SK-MEL-5 (cell line): ENCODE measurements at regions not wholly inside any gene's neighbourhood (a gene's known extent, or its start where the extent isn't known, plus 50 kb on each side); places are given as distances from the start of the nearest gene placed in this dataset.

Experiments
- DNase-seq: peaks from one replicate; pipeline ENCODE4 v3.0.0-alpha.2; 2016; ENCODE audit warnings: low read depth, low spot score
- in situ Hi-C: cut with HindIII; loops from 2 replicates; pipeline ENCODE4 v1.10.0; 2016; ENCODE audit warnings: low sequenced_read_pairs, high pct_unique_total_duplicates, low pct_unique_long_range_greater_than_20kb

- in situ Hi-C loops, result no loop called here
- DNase-seq, result no peak
Measured at GRCh38 chr5:3428334-3428733, 167.3 kb upstream of the IRX1 start.

DNA sequence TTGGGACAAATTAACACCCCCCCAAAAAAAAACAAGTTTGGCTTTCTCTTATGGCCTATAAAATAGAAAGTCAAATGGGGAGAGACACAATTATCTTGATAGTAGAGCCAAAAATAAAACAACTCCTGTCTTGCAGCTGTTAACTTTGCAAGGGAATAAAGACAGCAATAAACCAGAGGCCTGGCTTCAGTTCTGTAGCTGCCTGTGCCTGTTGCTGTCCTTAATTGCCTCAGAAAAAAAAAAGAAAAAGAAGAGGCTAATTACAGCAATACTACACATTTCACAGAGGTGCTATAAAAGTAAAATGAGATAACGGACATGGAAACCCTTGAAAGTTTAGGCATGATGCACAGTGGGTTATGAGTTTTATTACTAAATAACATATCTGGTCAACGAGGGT lies 170.7 kb upstream of the IRX1 start:
- no peak for DNase-seq
- in situ Hi-C loops, result no loop called here

- no peak for DNase-seq
- in situ Hi-C loops, result no loop called here
Measured at GRCh38 chr5:3417376-3417943, 178.2 kb upstream of the IRX1 start.

GRCh38 chr5:3414371-3414770 lies 181.3 kb upstream of the IRX1 start:
- in situ Hi-C loops, result no loop called here

GRCh38 chr5:3412146-3412545 lies 183.5 kb upstream of the IRX1 start:
- in situ Hi-C loops, result no loop called here
- DNase-seq, result no peak

More at GRCh38 chr5:3414371-3414770, 181.3 kb upstream of the IRX1 start:
- no peak for DNase-seq

DNA sequence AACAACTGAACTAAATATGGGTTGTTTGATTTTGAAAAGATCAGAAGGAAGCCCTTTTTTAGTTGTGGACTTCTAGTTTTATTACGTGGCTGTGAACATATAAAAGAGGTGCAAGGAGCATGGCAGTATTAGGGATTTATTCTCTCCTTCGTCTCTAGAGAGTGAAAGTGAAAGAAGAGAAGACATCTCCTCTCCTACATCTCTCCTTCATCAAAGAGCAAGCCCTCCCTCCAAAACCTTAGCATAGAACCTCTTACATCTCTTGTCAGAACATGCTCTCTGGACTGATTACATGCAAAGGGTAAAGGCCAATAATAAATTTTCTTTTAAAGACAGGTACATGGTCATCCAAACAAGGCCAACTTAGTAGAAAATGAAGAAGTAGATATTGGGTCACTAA lies 184.3 kb upstream of the IRX1 start:
- DNase-seq, result no peak
- in situ Hi-C loops, result no loop called here

DNA sequence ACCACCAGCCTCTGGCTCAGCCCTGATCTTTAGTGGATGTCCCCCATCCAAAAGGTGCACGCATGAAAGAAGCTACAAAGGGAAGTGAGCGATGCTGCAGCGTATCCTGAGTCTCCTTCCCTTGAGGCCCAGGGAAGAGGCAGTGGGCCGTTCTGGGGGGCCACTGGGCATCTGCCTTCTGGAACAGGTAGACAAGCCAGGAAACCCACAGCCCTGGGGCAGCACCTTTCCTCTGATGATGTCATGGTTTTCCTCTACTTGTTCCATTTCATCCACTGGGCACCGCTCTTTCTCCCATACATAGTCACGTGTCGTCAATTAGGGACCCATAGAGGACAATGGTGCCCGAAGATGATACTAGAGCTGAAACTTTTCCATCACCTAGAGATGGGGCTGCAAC lies 194.0 kb upstream of the IRX1 start:
- no peak for DNase-seq
- in situ Hi-C loops, result no loop called here

GRCh38 chr5:3400659-3401058 lies 195.0 kb upstream of the IRX1 start:
- in situ Hi-C loops, result no loop called here
- no peak for DNase-seq

DNA sequence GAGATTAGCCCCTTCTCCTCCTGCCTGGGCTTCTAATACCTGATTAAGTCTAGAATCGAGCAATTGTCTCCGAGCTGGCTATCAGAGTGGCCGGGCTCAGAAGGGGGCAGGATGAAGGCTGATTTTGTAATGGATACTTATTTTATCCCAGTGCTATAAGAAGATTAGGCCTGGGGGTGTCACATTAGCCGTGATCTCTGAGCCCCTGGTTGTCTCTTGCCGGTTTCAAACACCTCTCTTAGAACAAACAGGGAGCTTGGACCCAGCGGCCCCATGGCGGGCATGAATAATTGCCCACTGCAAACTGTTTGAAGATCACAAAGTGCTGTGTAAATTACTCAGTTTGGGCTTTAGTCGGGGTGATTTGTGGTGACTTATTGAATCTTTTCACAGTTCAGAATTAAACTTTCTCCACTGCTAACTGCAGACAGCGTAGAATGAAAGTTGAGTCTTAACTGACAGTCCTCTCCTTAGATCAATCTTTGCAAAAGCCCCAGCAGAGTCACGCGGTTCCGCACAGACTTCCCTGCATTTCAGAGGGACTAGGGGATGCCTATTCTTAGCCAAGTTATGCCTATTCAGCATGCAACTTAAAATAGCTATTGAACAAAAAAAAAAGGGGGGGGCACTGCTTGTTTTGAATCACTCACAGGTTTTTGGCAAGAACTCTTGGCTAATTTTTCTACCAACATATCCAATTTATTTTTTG lies 200.6 kb upstream of the IRX1 start:
- no peak for DNase-seq
- in situ Hi-C loops, result no loop called here

DNA sequence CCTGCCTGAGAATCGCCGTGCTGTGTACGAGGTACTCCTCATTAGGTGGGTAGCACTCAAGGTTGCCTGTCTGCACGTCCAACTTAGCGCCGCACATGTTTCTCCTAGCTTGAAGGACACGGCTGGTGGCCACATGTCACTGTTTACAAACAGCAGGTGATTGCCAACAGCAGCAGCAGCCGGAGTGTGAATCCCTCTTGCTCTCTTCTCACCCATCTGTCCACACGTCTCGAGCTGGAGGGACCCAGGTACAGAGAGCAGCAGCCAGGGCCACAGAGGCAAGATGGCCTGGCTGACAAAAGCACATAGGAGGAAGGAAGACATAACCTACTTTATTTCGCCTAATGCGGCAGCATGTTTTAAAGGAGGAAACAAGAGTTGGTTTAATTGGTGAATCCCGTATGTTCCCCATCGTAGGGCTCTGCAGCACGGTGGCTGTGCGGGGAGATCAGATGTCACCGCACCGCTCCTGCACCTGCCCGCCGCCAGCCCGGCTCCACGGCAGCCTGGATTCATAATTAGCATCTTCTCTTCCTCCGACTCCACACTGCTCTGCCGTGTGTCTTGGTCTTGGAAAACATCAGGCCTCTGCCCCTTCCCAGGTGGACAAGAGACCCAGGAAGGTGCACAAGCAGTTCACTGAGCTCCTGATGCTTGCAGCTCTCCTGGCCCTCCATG lies 201.6 kb upstream of the IRX1 start:
- in situ Hi-C loops, result no loop called here

DNA sequence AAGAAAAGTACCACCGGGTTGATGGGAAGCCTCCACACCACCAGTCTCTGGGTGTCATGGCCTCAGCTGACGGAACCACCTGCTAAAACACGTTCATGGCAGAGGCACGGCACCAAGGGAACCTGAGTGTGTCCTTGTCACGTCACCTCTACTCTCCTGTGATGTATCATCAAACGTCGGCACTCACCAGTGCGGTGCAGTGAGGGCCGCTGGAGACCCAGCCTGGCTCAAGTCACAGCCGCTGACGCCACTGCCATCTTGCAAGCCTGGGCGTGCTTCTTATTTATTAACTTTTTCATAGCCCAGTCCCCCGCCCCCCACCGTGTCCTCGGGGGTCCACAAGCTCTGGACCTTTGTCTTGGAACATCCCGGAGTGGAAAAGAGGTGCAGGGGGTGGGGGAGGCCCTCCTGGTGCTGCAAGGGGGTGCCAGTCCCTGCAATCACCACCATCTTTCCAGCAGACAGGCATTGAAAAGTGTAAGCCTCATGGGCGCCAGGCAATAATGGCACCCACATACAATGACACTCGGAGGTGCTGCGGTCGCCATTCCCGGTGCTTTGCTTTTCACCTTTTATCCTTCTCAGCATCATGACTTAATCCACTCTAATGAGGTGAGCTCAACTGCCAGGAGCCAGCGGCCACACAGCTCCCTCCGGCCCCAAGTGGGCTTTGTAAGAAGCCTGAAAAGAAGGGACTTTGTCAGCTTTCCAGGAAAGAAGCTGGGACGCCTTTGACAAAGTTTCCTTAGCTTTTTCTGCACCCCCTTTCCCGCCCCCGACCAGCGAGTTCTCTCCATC lies 202.3 kb upstream of the IRX1 start:
- DNase-seq, result no peak
- in situ Hi-C loops, result no loop called here

More for the DNA sequence above, 201.6 kb upstream of the IRX1 start:
- DNase-seq, result no peak

DNA sequence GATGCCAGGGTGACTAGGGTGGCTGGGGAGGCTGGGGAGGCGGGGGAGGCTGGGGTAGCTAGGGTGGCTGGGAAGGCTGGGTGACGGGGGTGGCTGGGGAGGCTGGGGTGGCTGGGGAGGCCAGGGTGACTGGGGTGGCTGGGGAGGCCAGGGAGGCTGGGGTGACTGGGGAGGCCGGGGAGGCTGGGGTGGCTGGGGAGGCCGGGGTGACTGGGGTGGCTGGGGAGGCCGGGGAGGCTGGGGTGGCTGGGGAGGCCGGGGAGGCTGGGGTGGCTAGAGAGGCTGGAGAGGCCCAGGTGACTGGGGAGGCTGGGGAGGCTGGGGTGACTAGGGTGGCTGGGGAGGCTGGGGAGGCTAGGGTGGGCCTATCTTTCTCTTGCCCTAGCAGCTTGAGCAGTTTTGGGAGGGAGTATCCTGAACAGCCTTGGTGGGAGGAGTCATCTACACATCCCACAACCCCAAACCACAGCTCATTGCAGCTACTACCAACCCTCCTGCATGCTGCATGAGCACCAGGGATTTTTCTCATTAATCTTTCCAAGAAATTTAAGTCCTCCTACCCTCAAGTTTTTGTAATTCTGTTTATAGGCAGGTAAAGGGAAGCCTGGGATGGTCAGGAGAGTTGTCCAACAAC lies 203.2 kb upstream of the IRX1 start:
- no peak for DNase-seq
- in situ Hi-C loops, result no loop called here

DNA sequence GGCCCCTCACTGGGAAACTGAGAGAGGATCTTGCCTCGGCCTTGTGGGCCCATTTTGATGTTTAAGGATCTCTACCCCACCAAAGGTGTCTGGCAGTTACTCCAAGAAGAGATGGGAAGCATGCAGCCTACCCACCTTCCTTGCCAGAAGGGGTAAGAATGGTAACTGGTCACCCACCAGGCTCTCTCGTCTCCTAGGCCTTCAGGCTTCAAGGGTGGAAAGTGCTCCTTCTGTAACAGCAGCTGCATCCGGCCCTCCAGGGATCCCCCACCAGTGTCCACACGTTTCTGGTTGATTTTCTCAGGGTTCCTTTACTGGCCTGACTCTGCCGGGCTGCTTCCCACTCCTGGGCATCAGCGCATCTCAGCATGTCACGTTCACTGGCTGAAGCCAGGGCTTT lies 204.4 kb upstream of the IRX1 start:
- DNase-seq, result no peak
- in situ Hi-C loops, result no loop called here

- DNase-seq, result no peak
- in situ Hi-C loops, result no loop called here
Measured at GRCh38 chr5:3389471-3390026, 206.1 kb upstream of the IRX1 start.

DNA sequence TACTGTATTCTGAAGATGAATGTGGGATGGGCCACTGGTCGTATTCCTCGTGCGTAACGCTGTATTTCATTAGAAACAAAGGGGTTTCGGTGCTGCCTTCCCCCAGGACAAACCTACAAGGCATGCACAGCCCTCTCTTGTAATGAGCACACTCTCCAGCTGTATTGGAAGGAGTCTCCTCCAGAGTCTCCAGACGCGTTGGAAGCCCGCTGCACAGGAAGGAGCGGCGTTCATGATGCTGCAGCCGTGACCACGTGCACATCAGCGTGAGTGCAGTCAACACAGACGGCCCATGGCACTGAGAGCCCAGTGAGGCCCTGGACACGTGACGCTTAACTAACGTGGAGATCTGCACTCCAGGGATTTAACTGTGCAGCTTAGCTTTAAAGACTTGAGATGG lies 209.0 kb upstream of the IRX1 start:
- no peak for DNase-seq
- in situ Hi-C loops, result no loop called here

DNA sequence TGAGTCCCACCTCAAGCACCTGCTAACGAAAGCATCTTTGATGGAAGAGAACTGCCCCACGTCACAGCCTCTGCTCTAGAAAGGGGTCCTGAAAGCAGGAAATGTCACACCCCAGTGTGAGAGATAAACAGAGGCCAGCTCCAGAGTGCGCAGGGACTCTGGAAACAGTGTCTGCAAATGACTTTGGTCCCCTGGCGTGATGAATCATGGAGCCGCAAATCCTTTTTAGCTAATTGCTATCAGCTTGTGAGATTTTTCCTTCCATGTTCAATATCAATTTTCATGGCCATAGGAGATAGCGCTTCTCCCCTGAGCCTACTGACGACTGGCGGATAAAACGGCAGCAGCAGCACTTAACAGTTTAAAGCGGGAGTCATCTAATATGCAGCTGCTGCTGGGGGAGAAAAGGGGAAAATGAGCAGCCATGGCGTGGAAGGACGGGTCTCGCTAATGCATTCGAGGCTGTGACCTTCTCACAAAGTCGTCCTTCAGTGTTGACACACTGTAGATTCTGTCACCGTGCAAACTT lies 209.6 kb upstream of the IRX1 start:
- in situ Hi-C loops, result no loop called here
- DNase-seq, result no peak

GRCh38 chr5:3384531-3384930 lies 211.1 kb upstream of the IRX1 start:
- no peak for DNase-seq
- in situ Hi-C loops, result no loop called here
